AG09319 (cell line): ENCODE measurements at regions not wholly inside any gene's neighbourhood (a gene's known extent, or its start where the extent isn't known, plus 50 kb on each side); places are given as distances from the start of the nearest gene placed in this dataset.

ENCODE experiments used
- DNase-seq: peaks from one replicate; pipeline ENCODE4 v3.0.0-alpha.2; 2010; ENCODE audit warnings: low read depth; ENCODE audit errors: extremely low read depth
- TF ChIP-seq, protein P1 (sequence below): IDR thresholded peaks from 2 replicates; pipeline ENCODE4 v1.5.1; 2011; ENCODE audit warnings: low read depth, mild to moderate bottlenecking, inconsistent platforms, low read length, moderate library complexity

DNA sequence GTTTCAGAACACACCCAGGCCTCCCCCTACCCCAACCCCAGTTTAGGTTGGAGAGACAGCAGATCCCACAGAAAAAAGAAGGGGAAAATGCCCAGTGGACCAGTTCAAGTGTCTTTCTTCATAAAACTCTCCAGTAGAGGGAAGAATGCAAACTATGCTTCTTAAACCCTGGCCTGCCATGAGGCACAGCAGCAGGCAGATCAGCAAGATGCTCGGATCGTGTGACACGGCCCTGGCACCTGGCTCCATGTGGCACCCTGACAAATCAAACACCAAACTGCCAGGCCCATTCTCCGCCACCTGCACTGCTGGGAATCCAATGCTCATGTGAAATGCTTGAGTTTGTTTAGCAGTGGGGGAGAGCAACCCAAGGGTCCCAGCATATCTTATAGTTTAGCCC, 166.8 kb downstream of the SOX9 start:
- TF ChIP-seq, protein P1, sequence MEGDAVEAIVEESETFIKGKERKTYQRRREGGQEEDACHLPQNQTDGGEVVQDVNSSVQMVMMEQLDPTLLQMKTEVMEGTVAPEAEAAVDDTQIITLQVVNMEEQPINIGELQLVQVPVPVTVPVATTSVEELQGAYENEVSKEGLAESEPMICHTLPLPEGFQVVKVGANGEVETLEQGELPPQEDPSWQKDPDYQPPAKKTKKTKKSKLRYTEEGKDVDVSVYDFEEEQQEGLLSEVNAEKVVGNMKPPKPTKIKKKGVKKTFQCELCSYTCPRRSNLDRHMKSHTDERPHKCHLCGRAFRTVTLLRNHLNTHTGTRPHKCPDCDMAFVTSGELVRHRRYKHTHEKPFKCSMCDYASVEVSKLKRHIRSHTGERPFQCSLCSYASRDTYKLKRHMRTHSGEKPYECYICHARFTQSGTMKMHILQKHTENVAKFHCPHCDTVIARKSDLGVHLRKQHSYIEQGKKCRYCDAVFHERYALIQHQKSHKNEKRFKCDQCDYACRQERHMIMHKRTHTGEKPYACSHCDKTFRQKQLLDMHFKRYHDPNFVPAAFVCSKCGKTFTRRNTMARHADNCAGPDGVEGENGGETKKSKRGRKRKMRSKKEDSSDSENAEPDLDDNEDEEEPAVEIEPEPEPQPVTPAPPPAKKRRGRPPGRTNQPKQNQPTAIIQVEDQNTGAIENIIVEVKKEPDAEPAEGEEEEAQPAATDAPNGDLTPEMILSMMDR = no peak
- no peak for DNase-seq

DNA sequence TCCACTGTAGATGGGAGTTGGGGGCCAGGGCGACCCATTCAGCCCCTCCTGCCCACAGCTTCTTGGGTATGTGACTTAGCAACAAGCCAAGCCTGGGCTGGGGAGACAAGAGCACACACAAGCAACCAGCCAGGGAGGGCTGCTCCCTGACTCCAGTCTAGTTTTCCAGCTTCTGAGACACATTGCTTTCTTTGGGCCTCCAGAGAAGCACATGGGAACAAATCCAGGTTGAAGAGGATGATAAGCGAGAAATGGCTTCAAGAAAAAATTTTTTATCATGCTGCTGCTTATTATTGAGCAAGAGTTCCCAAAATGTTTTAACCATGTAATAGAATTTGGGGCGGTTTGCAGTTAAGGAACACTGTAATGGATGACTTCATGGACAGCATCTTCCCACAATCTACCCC, 173.7 kb downstream of the SOX9 start:
- no peak for DNase-seq
- TF ChIP-seq, protein P1 = no peak

DNA sequence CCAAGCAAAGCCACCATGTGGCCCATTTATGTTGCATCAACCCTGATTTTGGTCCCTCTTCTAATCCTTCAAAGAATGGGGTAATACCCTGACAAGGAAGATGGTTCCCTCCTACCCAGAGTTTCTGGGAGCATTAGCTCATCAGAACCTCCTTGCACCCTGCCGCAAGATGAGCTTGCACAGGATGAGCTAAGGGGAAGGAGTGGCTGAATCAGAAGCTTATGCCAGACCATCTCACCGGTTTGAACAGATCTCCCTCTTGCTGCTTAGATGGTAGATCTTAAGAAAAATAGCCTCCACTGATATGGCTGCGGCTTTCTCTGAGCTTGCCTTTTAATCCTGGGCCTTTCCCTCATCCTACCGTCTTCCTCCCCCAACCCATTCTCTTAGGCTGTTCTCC, 175.1 kb downstream of the SOX9 start:
- TF ChIP-seq, protein P1 = no peak
- DNase-seq = no peak

DNA sequence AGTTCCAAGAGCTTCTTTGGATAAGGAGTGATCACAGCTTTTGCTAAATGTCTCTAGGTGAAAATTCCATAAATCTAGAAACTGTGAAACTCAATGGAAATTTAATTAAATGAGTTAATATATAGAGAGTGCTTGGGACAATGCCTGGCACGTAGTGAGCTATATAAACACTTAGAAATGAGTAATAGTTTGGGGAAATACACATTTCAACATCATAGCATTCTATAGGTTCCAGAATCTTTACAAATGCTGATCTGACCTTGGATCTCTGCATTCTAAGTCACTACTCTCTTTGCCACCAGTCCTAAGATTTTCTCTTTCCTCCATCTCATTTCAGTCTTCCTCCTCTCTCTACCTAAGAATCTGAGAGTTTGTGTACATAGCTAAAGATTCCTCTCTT, 175.6 kb downstream of the SOX9 start:
- TF ChIP-seq, protein P1 = no peak
- DNase-seq = no peak

DNA sequence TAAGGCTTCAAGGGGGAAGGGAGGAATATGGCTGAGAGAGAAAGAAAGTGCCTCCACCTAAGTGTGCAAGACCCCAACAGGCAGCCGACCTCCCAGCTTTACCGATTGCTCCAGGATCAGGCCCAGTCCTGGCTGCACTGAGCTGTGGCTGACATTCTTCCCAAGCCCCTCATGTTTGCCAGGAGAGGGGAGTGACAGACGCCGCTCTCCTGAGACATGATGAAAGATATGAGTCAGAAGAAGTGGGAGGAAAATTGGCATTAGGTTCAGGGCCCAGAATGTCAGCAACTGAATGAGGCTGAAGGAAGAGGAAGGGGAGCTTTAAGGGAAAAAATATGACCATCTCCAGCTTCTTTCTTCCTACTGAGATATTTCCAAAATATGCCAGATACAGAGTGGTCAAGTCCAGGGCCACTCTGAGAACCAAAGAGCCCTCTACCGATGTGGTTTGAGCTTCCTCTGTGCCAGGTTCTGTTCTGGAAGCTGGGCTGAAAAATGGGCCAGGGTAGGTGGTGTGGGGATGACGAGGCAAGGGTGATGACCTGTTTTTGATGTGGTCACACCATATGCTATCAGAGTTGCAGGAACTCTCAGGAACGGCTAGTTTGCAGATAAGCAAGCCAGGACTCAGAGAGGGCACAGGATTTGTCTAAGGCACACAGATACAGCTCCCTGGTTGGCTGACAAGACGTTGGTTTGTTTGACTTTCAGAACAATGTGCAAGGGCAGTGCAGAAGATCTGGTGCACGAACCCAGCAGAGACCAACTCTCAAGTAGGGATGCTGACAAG, 176.7 kb downstream of the SOX9 start:
- DNase-seq = no peak

DNA sequence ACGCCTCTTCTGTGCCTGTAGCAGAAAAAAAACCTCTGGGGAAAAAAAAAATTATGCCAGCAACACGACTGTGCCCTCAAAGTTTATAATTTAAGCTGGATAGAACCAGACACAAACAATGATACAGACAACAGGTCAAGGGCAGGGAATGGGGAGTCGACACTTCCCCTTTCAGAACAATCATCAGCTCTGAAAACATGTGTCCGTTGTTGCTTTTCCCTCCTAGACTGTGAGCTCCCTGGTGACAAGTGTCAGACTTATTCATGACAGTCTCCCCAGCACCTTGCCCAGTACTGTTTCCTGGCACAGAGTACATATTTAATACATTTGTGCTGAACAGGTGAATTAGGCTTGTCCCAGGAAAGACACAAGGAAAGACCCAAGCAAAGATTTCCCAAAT, 178.3 kb downstream of the SOX9 start:
- DNase-seq = no peak
- TF ChIP-seq, protein P1 = no peak

More for the DNA sequence above, 176.7 kb downstream of the SOX9 start:
- TF ChIP-seq, protein P1 = no peak

DNA sequence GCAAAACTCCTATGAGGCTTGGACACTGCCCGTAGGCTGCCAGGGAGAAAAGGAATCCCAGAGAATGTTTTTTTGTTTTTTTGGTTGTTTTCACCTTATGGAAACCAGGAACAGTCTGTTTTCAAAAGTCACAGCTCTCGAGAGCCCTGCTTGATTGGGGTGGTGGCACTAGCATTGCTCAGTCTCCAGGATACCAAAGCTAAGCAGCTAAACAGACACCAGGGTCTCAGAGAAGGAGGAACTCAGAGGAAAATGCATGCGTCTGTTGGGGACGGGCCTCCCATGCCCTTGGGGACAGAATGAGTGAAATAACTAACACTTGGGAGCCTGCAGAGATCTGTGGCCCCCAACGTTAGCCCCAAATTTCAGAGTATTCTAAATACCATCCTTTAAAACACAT, 178.8 kb downstream of the SOX9 start:
- TF ChIP-seq, protein P1 = no peak
- no peak for DNase-seq
